Left cardiac atrium (tissue), 4 donors: ENCODE measurements at regions not wholly inside any gene's neighbourhood (a gene's known extent, or its start where the extent isn't known, plus 50 kb on each side); places are given as distances from the start of the nearest gene placed in this dataset.
"Not testable (repeated sequence)": the region's sequence is repeated elsewhere in the genome, so short reads cannot be mapped to it uniquely, and the experiment has no call there.

Experiments used
- ATAC-seq, 2 donors: fragments of 200-7000 bp; cut with Tn5 transposase; one replicate each; pipeline ENCODE4 v1.9.1; 2020; ENCODE audit warnings: mild to moderate bottlenecking in 2 of 2, moderate library complexity in 2 of 2
- DNase-seq: peaks from one replicate; pipeline ENCODE4 v3.0.0-alpha.2; 2020
- intact Hi-C, 2 donors: fragments of 100-400 bp; cut with DNase I; formaldehyde crosslinking; loops; one replicate each; pipeline versions ENCODE4 v1.14.1 to v1.15.1; 2022 to 2023
- donor health status: DM: no; HTN: yes; CAD: no.
- donor health status: DM: no; HTN: yes; CAD: no; lungs with severe emphysema.
- donor health status: DM: yes; HTN: yes; CAD: no.
- donor health status: Dilated cardiomyopathy.

DNA sequence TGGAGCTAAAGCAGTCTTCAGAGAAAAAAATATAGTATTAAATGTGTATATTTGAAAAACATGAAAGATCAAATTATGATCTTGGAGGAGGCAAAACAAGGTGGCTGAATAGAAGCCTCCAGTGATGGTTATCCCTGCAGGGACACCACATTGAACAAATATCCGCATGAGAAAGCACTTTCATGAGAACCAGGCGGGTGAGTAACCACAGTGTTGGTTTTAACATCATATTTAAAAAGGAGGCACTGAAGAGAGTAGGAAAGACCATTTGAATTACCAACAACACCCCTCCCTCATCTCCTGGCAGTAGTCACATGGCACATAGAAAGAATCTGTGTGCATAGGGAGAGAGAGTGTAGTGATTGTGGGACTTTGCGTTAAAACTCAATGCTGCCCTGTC, 759.6 kb upstream of the NRXN1 start:
- DNase-seq (no peak), ATAC-seq (no peak)
- intact Hi-C loops, result no loop called here

DNA sequence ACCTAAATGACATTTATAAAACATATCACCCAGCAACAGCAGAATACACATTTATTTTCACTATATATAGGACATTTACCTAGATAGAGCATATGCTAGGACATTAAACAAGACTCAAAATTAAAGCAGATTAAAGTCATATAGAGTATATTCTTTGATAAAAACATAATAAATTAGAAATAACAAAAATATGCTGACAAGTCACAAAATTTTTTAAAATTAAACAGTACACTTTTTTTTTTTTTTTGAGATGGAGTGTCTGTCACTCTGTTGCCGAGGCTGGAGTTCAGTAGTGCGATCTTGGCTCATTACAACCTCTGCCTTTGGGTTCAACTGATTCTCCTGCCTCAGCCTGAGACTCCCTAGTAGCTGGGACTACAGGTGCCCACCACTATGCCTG, 758.9 kb upstream of the NRXN1 start:
- intact Hi-C loops, result no loop called here
- DNase-seq, result no peak

DNA sequence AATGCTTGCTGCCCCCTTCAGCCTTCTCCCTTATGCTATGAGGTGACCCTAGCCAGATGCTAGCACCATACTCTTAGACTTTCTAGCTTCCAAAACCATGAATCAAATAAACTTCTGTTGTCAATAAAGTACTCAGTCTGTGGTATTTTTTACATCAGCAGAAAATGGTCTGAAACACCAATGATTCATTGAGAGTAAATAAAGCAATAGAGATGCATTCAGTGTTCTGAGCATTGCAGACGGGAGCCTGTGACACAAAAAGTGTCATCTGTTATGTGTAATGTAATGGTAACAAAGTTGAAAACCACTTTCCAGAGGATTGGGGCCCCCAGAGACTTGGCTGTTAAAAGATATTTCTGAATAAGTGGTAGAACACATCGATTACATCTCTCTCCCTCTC, 758.0 kb upstream of the NRXN1 start:
- intact Hi-C loops, result no loop called here
- DNase-seq, result no peak
- ATAC-seq, result no peak

More for the DNA sequence above, 758.9 kb upstream of the NRXN1 start:
- no peak for ATAC-seq

DNA sequence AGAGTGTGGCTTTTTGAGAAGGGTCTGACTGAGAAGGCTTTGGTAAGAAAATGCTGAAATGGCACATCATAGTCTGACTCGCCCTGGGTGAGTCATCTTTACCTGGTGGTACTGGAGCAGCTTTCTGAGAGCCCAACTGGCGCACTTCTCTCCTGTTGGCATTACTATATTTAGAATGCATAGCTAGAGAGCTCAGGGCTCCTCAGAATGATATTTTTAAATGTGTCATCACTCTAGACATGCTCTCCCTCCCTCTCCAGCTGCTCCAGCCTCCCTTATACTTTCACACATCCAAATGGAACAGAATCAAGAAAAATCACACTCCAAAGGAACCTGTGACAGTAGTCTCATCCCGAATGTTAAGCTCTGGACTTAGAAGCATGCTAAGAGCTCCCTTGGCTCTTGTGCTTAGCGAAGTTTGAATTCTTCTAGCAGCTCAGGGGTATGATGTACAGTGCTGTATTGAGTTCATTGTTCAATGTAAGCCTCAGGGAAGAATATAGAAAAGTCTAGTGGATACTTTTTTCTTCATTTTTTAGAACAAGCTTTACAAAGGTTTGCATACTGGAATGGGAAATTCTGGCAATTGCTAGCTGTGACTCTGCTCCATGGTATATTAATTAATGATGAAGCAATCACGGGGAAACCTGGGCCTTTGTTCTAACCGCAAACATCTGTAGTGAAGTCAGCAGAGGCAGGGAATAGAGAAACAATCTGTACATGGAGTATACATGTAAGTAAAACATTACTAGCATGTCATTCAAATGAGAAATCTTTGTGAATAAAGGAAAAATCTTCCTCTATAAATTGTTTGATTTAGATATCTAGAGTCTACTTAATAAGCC, 751.2 kb upstream of the NRXN1 start:
- DNase-seq, result no peak
- intact Hi-C loops, result no loop called here
- ATAC-seq, result peak; percentile 86 to 99

DNA sequence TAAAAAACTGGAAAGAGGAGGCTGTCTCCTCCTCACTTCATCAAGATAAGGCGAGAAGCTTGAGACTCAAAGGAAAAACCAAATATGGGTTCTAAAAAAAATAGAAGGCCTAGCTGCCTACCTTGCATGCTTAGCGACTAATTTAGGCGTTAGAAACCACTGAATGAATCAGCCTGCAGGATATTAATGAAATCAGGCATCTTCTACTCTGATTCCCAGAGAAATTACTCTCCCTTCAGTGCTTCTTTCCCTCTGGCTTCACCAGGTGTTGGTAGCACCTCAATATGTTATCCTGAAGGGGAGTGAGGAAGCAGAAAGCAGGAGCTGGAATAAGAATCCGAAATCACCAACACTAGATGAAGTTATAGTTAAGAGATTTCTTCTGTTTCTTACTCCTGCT, 749.8 kb upstream of the NRXN1 start:
- intact Hi-C loops, result no loop called here
- no peak for ATAC-seq

DNA sequence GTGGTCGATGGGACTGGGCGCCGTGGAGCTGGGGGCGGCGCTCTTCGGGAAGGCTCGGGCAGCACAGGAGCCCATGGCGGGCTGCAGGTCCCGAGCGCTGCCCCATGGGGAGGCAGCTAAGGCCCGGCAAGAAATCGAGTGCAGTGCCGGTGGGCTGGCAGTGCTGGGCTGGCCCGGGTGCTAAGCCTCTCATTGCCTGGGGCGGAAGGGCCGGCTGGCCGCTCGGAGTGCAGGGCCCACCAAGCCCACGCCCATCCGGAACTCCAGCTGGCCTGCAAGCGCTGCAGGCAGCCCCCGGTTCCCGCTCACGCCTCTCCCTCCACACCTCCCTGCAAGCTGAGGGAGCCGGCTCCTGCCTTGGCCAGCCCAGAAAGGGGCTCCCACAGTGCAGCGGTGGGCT, 748.4 kb upstream of the NRXN1 start:
- intact Hi-C loops, result no loop called here
- ATAC-seq, result no peak
- no peak for DNase-seq

More for the DNA sequence above, 749.8 kb upstream of the NRXN1 start:
- DNase-seq, result no peak

DNA sequence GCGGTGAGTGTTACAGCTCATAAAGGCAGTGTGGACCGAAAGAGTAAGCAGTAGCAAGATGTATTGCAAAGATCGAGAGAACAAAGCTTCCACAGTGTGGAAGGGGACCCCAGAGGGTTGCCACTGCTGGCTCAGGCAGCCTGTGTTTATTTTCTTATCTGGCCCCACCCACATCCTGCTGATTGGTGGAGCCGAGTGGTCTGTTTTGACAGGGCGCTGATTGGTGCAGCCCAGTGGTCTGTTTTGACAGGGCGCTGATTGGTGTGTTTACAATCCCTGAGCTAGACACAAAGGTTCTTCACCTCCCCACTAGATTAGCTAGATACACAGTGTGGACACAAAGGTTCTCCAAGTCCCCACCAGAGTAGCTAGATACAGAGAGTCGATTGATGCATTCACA, 747.8 kb upstream of the NRXN1 start:
- intact Hi-C loops, ATAC-seq, DNase-seq: not testable (repeated sequence)

DNA sequence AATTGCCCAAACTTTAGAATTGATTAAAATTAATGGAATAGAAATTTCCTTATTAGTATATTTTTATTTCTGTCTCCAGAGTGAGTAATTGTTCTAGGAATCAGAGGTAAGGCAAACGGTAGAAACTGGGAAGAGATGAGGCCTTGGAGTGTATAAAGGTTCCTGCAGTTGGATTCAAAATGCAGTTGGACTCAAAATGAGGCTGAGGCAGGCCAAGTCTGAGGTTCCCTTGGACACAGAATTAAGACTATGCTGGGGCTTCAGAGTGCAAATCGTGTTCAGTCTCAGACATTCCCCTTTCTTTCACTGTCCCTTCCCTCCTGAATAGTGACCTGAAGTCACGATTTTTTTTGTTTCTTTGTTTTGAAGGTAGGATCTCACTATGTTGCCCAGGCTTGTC, 746.9 kb upstream of the NRXN1 start:
- ATAC-seq, result no peak
- intact Hi-C loops, result no loop called here
- no peak for DNase-seq

DNA sequence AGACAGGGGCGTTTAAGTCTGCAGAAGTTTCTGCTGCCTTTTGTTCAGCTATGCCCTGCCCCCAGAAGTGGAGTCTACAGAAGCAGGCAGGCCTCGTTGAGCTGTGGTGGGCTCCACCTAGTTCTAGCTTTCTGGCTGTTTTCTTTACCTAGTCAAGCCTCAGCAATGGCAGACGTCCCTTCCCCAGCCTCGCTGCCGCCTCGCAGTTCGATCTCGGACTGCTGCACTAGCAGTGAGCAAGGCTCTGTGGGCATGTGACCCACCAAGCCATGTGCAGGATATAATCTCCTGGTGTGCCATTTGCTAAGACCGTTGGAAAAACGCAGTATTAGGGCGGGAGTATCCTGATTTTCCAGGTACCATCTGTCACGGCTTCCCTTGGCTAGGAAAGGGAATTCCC, 742.7 kb upstream of the NRXN1 start:
- ATAC-seq, intact Hi-C loops, DNase-seq: not testable (repeated sequence)

DNA sequence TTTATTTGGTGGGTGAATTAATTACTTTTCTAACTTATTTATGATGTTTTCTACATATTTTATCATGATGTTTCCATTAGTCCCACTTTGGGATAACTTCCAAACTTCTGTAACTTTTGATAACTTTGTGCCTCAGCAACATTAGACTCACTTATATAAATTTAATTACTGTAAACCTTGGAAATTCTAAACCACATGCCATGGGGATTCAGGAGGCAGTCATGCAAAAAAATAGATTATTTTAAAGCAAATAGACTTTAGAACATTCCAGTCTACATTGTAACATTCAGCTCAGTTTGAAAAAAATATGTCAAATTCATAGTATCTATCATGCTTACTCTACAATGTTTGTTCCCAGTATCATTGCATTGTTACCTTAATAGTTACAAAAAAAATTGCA, 728.5 kb upstream of the NRXN1 start:
- no peak for DNase-seq
- ATAC-seq, result no peak
- intact Hi-C loops, result no loop called here

DNA sequence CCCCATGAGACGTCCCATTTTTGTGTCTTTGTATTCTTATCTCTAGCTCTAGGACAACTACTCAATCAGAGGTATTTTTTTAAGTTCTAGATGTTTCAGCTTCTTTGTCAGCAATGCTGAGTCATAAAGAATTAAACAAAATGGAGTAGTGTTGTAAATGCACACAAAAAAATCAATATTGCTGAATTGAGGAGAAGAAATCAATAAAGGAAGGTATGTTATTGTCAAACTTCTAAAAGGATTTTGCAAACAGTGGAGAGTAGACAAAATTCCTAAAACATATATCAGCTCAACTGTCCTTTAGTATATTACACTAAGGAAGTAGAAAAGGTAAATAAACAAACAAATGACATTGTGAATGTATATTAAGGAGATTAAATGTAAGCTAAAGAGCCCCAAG, 726.1 kb upstream of the NRXN1 start:
- intact Hi-C loops, result no loop called here
- ATAC-seq (no peak), DNase-seq (no peak)

DNA sequence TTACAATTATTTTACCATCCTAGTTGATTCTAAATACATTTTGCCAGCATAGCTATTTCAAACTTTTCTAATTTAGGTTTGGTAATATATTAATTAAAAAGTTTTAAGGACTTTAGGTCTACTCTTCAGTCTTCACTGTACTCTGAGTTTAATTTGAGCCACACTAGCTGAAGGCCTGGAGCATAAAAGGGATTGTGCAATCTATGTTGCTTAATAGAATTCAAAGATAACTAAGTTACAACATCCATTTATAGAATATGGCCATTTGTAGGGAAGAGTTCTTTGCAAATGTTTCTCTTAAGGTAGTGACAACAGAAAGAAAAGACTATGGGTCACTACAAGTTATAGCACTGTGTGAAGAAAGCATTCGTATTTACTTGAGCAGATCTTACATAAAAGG, 702.2 kb upstream of the NRXN1 start:
- intact Hi-C loops, result no loop called here
- ATAC-seq (peak in 1 of 2 donors; percentile 29), DNase-seq (no peak)

DNA sequence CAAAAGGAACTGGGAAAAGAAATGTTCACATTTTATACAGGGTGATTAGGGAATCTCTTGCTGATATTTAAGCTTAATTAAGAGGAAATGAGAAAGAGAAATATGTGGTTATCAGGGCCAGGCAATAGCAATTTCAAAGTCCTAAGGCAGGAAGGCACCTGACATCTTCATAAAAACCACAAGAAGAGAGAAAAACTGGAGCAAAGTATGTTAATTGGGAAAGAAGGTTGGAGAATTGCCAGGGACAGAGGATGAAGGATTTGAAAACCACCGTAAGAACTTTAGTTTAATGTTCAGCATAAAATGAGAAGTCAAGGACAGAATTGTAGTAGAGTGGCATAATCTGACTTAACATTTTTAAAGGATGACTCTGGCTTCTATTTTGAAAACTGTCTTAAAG, 691.8 kb upstream of the NRXN1 start:
- intact Hi-C loops, result no loop called here
- no peak for ATAC-seq
- no peak for DNase-seq

DNA sequence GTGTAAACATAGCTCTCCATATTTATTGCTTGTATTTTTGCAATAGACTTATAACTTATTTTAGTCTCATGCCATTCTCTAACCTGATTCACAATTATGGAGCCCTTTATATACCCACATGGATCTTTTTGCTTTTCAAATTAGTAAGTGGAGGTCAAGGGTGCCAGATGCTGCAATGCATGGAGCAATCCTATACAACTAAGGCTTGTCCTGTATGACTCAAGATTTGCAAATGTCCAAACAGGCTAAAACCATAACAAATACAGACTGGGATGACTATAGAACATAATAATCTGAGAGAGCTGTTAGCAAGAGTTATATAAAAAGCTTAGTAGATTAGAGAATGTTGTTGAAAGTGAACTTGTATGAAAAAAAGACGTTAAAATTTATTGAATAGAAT, 690.4 kb upstream of the NRXN1 start:
- DNase-seq (no peak), ATAC-seq (no peak)
- intact Hi-C loops, result no loop called here

DNA sequence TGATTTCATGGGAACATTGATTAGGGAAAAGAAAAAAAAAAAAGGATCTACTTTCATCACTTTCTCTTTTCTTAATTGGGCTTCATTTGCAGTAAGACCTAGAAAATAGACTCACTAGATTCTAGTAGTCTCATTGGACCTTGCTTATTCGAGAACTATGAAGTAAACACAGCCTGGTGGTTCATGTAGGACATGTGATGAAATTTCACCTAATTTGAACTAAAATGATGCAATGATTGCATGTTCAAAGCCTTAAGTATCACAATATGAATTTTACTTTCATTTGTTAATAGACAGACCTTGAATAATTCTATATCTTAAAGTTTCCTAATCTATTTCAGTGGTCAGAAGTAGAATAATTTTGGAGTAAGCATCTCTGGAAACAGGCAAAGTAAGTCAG, 688.9 kb upstream of the NRXN1 start:
- DNase-seq (no peak), ATAC-seq (no peak)
- intact Hi-C loops, result no loop called here

DNA sequence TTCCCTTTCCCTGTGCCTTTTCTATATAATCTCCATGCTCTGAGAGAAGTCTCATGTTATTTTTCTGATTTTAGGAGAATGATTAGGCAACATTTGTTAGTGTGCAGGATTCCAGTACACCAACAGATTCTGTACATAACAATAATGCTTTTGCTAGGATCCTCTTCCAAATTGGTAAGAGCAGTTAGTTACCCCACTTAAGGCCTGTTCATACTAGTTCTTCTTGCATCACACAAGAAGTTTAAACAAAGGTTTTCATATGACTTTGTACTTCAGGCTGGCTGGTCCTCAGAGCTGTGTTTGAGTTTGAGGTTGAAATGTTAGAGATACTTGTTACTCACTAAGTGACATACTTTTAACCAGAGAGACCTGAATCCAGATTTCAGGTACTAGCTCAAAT, 686.9 kb upstream of the NRXN1 start:
- no peak for ATAC-seq
- intact Hi-C loops, result no loop called here
- DNase-seq, result no peak

DNA sequence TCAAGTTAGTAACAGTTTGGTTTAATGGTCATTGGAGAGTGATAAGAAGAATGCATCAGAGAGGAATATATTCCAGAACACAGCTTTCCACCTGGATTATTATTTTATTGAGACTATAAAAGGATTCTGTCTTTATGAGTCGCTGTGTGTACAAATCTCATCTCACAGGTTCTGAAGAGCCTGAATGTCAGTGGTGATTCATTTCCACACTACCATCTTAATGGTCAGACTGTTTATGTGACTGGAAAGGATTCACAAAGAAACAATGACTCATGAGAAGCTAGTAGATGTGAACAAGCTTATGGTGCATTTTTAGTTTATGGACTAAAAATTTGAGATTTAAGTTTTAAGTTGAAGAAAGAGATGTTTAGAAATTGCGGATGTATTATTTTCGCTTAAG, 685.4 kb upstream of the NRXN1 start:
- intact Hi-C loops, result no loop called here
- DNase-seq (no peak), ATAC-seq (no peak)

DNA sequence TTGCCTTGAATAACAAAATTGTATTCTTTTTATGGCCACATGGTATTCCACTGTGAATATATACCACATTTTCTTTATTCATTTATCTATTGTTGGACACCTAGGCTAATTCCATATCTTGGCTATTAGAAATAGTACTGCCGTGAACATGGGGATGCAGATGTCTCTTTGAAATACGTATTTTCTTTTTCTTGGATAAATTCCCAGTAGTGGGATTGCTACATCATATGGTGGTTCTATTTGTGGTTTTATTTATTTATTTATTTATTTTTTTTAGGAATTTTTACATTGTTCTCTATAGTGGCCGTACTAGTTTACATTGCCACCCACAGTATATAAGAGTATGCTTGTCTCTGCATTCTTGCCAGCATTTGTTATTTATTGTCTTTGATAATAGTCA, 679.8 kb upstream of the NRXN1 start:
- intact Hi-C loops, result no loop called here
- DNase-seq (no peak), ATAC-seq (no peak)

DNA sequence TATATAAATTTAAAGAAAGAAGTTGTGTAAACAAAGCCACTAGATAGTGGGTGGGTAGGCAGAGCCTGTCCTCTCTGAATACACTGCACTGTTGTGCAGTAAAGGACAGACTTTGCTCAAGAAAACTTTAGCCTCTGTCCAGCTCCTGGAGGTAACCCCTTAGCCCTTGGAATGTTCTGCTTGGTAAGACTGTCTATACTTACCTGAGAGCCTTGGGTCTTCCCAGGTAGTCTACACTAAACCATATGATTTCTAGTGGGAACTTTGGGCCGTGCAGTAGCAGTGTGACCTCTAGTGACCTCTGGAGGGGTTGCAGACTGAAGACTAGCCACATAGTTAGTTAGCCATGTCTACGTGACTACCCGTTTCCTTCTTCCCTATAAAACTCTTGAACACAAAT, 678.3 kb upstream of the NRXN1 start:
- no peak for DNase-seq
- ATAC-seq, result no peak
- intact Hi-C loops, result no loop called here

DNA sequence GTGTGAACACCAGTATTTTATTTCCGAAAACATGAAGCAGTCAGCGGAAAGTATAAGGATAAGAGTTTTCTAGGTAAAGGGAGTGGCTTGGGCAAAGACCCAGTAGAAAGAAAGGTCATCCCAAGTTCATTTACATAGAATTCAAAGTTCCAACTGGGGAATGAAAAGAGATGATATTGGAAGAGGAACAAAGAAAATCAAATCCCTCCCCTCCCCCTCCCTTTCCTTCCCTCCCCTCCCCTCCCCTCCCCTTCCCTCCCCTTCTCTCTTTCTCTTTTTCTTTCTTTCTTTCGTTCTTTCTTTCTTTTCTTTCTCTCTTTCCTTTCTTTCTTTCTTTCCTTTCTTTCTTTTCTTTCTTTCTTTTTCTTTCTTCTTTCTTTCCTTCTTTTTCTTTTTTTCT, 675.7 kb upstream of the NRXN1 start:
- intact Hi-C loops, result no loop called here
- no peak for ATAC-seq
- no peak for DNase-seq

DNA sequence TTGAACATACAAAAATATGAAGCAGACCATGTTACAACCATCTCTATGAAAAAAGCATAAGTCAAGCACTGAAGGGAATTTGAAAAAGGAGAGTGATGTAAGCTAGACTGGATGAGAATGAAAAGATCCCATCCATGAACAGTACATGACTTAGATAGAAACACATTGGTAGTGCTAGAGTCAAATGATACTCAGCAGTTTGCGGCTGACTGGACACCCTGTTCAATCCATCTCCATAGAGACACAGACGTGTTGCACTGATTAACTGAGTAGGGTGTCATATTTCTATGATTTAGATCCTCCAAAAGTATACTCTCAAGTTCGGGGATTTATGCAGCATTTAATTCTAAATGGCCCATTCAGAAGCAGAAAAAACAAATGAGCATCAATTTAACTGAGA, 674.3 kb upstream of the NRXN1 start:
- DNase-seq (no peak), ATAC-seq (no peak)
- intact Hi-C loops, result no loop called here

DNA sequence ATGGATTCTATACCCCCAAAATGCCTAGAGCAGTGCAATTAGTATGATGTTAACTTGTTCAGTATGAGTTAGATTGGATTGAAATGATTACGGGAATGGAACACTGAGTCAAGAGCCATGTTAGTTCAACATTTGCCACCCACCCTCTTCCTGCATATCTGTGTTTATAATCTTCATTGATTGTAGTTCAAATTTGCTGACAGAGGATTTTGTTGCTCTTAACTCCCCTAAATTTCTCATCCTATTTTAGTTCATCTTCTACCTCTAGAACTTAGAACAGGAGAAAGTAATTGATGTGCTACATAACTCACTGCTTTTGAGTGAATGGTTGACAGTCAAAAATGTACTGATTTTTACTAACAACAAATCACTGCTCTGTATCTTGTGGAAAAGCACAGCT, 673.5 kb upstream of the NRXN1 start:
- intact Hi-C loops, result no loop called here
- ATAC-seq (no peak), DNase-seq (no peak)
